OCI-LY1 (cell line): ENCODE measurements at regions not wholly inside any gene's neighbourhood (a gene's known extent, or its start where the extent isn't known, plus 50 kb on each side); places are given as distances from the start of the nearest gene placed in this dataset.

Experiments used
- CTCF ChIP-seq: fragments of 200-600 bp; sonication (generic), shearing (Covaris generic); IDR thresholded peaks from 2 replicates; pipeline ENCODE4 v1.5.1; 2017; ENCODE audit warnings: mild to moderate bottlenecking, antibody characterized with exemption, low read length, moderate library complexity, mixed read lengths
- EZH2 ChIP-seq: fragments of 200-600 bp; sonication (generic), shearing (Covaris generic); IDR thresholded peaks from 2 replicates; pipeline ENCODE4 v1.8.0; 2017; ENCODE audit warnings: borderline replicate concordance, mixed run types, mild to moderate bottlenecking, antibody characterized with exemption, low read length, moderate library complexity, mixed read lengths

- TF ChIP-seq CTCF (no peak), EZH2 (no peak)
These were observed 659.2 kb upstream of the RAB6C start for GRCh38 chr2:129320288-129320687.
